ENCODE measurements at regions not wholly inside any gene's neighbourhood (a gene's known extent, or its start where the extent isn't known, plus 50 kb on each side); places are given as distances from the start of the nearest gene placed in this dataset.
"Not testable (repeated sequence)": the region's sequence is repeated elsewhere in the genome, so short reads cannot be mapped to it uniquely, and the experiment has no call there.

- intact Hi-C loops (cut with DNase I; ENCODE audit: low total_unique reads), result no loop called here
- WGBS, 2 donors, result 88 to 89% methylated on average over 3 of the region's 3 CpGs
Measured at GRCh38 chr17:34478244-34478643, 101.1 kb upstream of the TMEM132E start.

GRCh38 chr17:34475296-34475695 is 104.1 kb upstream of the TMEM132E start:
- intact Hi-C loops (cut with DNase I; ENCODE audit: low total_unique reads), result no loop called here
- H3K9me3 ChIP-seq, result no peaks in the 10 kb centered on the region

More at GRCh38 chr17:34478244-34478643, 101.1 kb upstream of the TMEM132E start:
- Histone ChIP-seq H3K4me1 (no peaks in the 10 kb centered on the region), H3K36me3 (ENCODE audit: low read depth, missing control alignments) (no peaks in the 10 kb centered on the region), H3K27me3 (no peaks in the 10 kb centered on the region), H3K4me3 (no peak overlapping the region), H3K27ac (no peak overlapping the region), H3K9me3 (no peaks in the 10 kb centered on the region)
- no peak for DNase-seq
- TF ChIP-seq CTCF (IDR thresholded peaks at IDR 0.05), result no peak
- no peak for TF ChIP-seq POLR2A (IDR thresholded peaks at IDR 0.05)

GRCh38 chr17:34474706-34475105 is 104.7 kb upstream of the TMEM132E start:
- no peak for DNase-seq
- intact Hi-C loops (cut with DNase I; ENCODE audit: low total_unique reads), result no loop called here
- TF ChIP-seq POLR2A (IDR thresholded peaks at IDR 0.05) (no peak), CTCF (IDR thresholded peaks at IDR 0.05) (no peak)
- Histone ChIP-seq H3K4me3 (no peak overlapping the region), H3K27ac (no peak overlapping the region), H3K9me3 (no peaks in the 10 kb centered on the region), H3K4me1 (no peaks in the 10 kb centered on the region), H3K27me3 (no peaks in the 10 kb centered on the region), H3K36me3 (ENCODE audit: low read depth, missing control alignments) (no peaks in the 10 kb centered on the region)
- 66 to 73% methylated on average over 2 of the region's 2 CpGs for WGBS, 2 donors

More at GRCh38 chr17:34475296-34475695, 104.1 kb upstream of the TMEM132E start:
- WGBS, 2 donors, result 89 to 94% methylated on average over 4 of the region's 4 CpGs
- DNase-seq, result no peak
- H3K27ac ChIP-seq, result no peak overlapping the region
- H3K4me3 ChIP-seq, result no peak overlapping the region
- no peaks in the 10 kb centered on the region for H3K27me3 ChIP-seq
- TF ChIP-seq CTCF (IDR thresholded peaks at IDR 0.05) (no peak), POLR2A (IDR thresholded peaks at IDR 0.05) (no peak)
- no peaks in the 10 kb centered on the region for H3K4me1 ChIP-seq
- no peaks in the 10 kb centered on the region for H3K36me3 ChIP-seq (ENCODE audit: low read depth, missing control alignments)

DNA sequence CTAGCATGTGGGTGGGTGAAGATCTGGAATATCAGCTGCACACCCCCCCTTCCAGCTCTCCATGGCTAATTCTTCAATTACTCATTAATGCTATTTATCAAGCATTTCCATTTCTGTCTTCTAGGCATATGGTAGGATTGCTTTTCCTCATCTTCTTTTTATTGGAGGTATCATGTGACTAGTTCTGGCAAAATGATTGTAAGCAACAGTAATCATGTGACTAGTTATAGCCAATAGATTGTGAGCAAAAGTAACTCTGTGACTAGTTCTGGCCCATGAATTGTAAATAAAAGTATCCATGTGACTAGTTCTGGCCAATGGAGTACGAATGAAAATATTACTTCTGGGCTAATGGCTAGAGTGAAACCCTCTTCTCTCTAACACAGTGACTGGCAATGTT is 107.0 kb upstream of the TMEM132E start:
- Histone ChIP-seq H3K27ac (no peak overlapping the region), H3K36me3 (ENCODE audit: low read depth, missing control alignments) (no peaks in the 10 kb centered on the region), H3K27me3 (no peaks in the 10 kb centered on the region), H3K9me3 (no peaks in the 10 kb centered on the region), H3K4me1 (no peaks in the 10 kb centered on the region), H3K4me3 (no peak overlapping the region)
- intact Hi-C loops (cut with DNase I; ENCODE audit: low total_unique reads), result no loop called here
- 73 to 88% methylated on average over 1 of the region's 1 CpG for WGBS, 2 donors
- no peak for DNase-seq
- TF ChIP-seq POLR2A (IDR thresholded peaks at IDR 0.05) (no peak), CTCF (IDR thresholded peaks at IDR 0.05) (no peak)

GRCh38 chr17:34471278-34471677 is 108.1 kb upstream of the TMEM132E start:
- H3K9me3 ChIP-seq; H3K27ac ChIP-seq; H3K36me3 ChIP-seq (ENCODE audit: low read depth, missing control alignments); H3K4me3 ChIP-seq; intact Hi-C loops (cut with DNase I; ENCODE audit: low total_unique reads); DNase-seq; H3K4me1 ChIP-seq; H3K27me3 ChIP-seq: not testable (repeated sequence)
- WGBS, 2 donors, result 55 to 72% methylated on average over 4 of the region's 4 CpGs
